Fibroblast of the aortic adventitia (primary cell): ENCODE measurements at regions not wholly inside any gene's neighbourhood (a gene's known extent, or its start where the extent isn't known, plus 50 kb on each side); places are given as distances from the start of the nearest gene placed in this dataset.

Experiments used
- DNase-seq: peaks from one replicate; pipeline ENCODE4 v3.0.0-alpha.2; 2010; ENCODE audit warnings: low read depth
- H3K4me3 ChIP-seq: 2 replicates; pipeline ENCODE4 v1.5.1; 2011; ENCODE audit warnings: low read depth, mild to moderate bottlenecking, control low read depth, low read length, moderate library complexity
- CTCF ChIP-seq: IDR thresholded peaks from 2 replicates; pipeline ENCODE4 v1.5.1; 2011; ENCODE audit warnings: mild to moderate bottlenecking, low read length, control low read depth, inconsistent platforms; ENCODE audit not compliant: insufficient read depth

- no peak for DNase-seq
- TF ChIP-seq CTCF, result no peak
- H3K4me3 ChIP-seq, result no peak overlapping the region
Measured at GRCh38 chr3:41064070-41064469, 135.2 kb upstream of the CTNNB1 start.

- no peak for TF ChIP-seq CTCF
- DNase-seq, result no peak
- H3K4me3 ChIP-seq, result no peak overlapping the region
Measured at GRCh38 chr3:41064526-41064925, 134.8 kb upstream of the CTNNB1 start.

- no peak overlapping the region for H3K4me3 ChIP-seq
- TF ChIP-seq CTCF, result no peak
- no peak for DNase-seq
Measured at GRCh38 chr3:41065340-41065739, 134.0 kb upstream of the CTNNB1 start.

GRCh38 chr3:41073190-41073589, 126.1 kb upstream of the CTNNB1 start:
- no peak for TF ChIP-seq CTCF
- peak; percentile 0 for DNase-seq
- no peak overlapping the region for H3K4me3 ChIP-seq

- TF ChIP-seq CTCF, result no peak
- no peak overlapping the region for H3K4me3 ChIP-seq
- peak; percentile 2 for DNase-seq
Measured at GRCh38 chr3:41075975-41076374, 123.3 kb upstream of the CTNNB1 start.

- DNase-seq, result no peak
- TF ChIP-seq CTCF, result no peak
- no peak overlapping the region for H3K4me3 ChIP-seq
Measured at GRCh38 chr3:41076399-41076798, 122.9 kb upstream of the CTNNB1 start.

- no peak overlapping the region for H3K4me3 ChIP-seq
- no peak for TF ChIP-seq CTCF
- no peak for DNase-seq
Measured at GRCh38 chr3:41080141-41080540, 119.2 kb upstream of the CTNNB1 start.
